NOMO-1 (cell line): ENCODE measurements at regions not wholly inside any gene's neighbourhood (a gene's known extent, or its start where the extent isn't known, plus 50 kb on each side); places are given as distances from the start of the nearest gene placed in this dataset.
A peak's percentile ranks its signal among the peaks of the same experiment; 100 is the strongest.
"Not testable (repeated sequence)": the region's sequence is repeated elsewhere in the genome, so short reads cannot be mapped to it uniquely, and the experiment has no call there.

ENCODE experiments used
- DNase-seq, 2 experiments: peaks; one replicate each; lab custom pipeline; 2025; ENCODE audit not compliant: unreplicated experiment in 2 of 2; lab: John Stamatoyannopoulos, UW

DNA sequence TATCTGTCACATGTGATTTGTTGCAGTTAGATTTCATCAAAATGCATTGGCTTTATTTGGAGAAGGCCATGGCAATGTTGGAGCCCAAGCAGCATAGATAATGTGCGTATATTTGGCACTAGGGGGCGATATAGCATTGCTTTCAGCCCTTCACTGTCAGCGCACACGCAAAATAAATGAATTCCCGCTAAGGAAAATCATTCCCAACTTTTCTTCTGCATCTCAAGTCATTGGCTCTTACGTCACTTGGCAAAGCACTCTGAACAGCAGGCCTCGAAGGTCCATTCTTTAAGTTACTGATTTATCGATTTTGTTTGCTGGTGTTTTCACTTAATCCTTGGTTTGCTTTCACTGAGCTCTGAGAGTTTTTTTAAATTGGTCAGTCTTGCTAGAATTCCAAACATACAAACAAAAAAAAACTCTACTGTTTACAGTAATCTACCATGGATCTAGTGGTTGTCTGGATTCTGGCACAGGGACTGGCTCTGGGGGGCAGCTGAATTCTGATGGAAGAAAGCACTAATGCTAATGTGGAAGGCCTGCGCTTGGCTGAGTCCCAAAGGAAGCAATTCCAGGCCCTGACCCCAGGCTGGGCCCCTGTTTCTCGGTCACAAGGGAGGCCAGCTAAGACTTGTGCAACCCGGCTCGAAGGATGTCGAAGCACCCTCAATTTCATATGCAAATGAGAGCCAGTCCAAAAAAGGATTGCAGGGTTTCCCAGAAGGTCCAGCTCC is 97.7 kb upstream of the IPO5 start:
- DNase-seq = peak; percentile 29 to 36

DNA sequence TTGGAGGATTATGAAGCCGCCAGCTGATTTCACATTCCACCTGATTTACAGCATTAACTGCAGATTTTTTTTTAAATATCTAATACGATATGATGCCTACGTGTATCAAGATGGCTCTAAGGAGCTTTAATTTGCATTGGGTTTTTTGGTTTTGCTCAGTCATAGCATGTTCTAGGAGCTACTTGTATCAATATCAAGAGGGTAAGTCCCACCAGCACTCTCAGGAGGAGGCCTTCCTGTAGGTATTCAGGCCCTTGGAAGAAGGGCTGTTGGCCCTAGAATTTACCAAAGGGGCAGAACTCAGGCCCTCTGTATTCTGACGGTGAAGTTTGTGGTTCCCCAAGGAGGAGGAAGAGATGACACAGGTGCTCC is 97.2 kb upstream of the IPO5 start:
- DNase-seq = no peak

DNA sequence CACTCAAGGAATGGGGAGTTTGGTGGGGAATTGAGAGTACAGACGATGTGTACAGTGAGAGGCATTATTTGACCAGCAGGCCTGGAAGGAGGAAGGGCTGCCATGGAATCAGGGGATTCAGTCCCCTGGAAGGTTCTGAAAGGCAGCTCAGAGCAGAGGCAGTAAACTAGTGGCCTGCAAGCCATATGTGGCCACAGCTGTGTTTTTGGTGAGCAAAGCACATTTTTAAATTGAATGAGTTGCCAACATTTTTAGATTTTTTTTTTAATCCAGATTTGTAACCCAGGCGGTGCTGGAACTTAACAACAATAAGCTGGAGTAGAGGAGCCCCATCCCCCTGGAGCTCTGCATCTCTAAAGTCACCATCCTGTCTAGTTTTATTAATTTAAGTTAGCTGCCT is 95.3 kb upstream of the IPO5 start:
- no peak for DNase-seq

DNA sequence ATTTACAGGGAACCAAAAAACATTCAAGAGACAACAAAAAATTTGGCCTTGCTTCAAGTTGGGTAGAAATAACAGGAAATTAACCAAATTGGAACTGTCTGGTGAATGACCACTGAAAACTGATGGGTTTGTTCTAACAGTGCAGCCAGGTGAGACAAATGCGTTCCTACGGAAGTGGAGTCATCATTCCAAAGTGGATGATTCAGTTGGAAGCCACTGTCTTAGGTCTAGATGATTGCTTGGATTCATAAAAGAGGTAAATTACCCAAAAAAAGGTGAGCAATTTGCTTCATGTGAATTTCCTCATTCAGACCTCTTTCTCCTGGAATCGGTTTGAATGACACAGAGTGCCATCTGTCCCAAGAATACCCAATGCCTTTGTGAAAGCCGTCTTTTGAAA is 87.1 kb upstream of the IPO5 start:
- no peak for DNase-seq

DNA sequence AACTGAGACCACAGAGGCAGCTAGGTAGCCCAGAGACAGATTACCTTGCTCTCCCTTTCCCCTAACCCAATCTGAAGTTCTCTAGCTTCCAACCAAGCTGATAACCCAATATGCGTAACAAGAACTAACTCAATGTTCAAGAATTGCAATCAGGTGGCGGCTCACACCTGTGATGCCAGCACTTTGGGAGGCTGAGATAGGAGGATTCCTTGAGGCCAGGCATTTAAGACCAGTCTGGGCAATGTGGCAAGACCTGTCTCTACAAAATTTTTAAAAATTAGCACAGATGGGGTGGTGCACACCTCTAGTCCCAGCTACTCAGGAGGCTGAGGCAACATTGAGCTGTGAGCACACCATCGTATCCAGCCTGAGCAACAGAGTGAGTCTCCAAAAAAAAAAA is 86.7 kb upstream of the IPO5 start:
- no peak for DNase-seq

DNA sequence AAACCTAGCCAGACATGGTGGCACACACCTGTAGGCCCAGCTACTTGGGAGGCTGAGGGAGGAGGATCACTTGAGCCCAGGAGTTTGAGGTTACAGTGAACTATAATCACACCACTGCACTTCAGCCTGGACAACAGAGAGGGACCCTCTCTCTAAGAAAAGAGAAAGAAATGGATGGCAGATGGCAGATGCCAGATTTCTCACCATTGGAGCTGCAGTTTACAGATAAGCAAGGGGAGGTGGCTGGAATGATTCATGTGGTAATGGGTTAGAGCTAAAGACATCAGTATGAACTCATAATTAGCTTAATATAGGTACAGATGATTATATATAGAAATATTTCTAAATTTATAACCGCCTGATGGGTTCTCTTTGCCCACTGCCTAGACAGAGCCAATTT is 80.1 kb upstream of the IPO5 start:
- DNase-seq = no peak

DNA sequence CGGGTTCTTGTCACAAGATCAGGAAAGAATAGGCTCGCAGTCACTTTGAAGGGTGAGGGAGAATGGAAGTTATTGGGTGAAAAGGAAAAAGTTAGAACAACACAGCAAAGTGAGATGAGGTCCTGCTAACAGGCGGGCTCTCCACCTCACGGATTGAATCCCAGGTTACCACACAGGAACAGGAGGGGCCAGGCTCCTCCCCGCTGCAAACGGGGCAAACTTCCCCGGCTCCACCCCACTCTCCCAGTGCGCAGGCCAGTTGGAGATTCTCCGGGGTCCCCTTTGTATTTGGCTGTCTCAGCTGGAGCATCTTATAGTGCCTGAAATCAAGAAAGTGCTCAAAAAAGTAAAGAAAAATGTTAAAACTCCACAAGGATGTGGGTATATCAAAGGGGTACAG is 78.3 kb upstream of the IPO5 start:
- no peak for DNase-seq

DNA sequence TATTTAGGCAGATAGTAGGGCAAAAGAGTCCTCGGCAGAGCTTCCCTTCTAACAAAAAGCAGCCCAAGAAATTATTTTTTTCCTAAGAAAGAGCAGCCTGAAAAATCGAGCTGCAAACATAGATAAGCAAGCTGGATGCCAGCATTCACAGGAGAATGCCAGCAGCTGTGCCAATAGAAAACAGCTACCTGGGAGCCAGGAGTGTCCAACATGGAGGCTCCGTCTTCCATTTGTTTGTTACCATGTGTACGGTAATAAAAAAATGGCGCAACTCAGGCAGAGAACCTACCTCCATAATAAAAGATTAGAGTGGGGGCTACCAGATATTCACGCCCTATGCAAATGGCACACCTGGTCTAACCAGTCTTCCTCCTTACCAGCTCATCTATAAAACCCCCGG is 77.6 kb upstream of the IPO5 start:
- no peak for DNase-seq

DNA sequence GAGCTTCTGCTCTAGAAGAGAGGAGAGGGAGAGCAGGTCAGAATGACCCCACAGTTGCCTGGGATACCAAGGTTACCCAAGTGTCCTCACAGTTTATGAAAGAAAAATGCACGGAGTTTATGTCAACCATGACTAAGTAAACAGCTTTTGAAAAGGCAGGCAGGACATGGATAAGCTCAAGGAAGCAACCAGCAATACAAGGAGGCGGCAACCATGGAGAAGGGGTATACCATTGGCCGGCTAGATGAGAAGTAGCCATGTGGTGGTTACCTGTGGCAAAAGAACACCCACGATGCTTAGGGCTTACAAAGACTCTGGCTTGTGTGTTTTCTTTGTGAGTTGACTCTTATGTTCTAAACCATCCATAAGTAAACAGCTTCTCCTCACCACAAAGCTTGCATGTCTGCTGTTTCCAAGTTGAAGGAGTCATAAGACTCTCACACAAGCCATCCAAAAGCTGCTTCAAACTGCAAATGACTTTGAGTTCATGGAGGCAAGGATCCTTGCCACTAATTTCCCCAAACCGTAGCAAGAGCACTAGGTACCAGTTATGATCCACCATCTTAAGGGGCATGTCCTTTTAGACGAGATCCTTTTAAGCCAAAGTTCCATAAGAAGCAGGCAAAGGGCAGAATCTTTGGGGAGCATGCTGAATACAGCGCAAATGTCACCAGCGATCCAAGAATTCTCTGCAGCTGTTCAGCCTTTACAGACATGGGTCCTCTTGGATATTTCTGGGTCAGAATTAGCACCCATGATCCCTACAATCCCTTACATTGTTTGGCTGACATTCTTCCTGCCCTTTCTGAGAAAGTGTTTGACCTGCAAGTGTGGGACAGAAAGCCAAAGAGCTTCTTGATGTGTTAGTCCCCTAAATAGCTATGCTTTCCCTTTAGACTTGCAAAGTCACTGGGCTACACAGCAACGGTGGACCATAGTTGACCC is 74.8 kb upstream of the IPO5 start:
- DNase-seq = no peak

DNA sequence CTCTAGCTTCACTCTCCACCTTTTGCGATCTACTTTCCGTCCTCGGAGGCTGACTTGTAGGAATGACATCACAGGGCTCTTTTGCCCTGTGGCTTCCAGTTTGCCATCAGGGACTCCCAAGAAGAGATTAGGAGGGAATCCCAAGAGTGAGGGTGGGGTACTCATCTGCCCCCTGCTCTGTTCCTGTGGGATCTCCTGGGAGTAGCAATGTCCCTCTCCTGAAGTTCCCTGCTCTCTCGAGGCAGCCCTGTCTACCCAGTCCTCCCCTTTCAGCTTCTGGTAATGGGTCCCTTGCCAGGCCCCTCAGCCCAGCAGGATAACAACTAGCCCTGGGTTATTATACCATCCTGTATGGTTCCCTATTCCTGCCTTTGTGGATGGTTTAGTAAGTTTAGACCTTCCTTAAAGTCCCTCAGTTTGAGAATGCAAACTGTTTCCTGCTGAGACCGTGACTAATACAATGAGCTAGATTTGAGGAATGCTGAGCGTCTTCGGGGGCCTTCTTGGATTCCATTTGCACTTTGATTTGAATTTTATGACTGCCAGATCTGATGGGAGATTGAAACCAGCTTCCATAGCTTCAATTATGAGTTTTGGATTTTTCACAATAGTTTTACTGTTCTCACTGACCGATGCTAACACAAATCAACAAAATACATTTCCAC is 73.7 kb upstream of the IPO5 start:
- DNase-seq = no peak

DNA sequence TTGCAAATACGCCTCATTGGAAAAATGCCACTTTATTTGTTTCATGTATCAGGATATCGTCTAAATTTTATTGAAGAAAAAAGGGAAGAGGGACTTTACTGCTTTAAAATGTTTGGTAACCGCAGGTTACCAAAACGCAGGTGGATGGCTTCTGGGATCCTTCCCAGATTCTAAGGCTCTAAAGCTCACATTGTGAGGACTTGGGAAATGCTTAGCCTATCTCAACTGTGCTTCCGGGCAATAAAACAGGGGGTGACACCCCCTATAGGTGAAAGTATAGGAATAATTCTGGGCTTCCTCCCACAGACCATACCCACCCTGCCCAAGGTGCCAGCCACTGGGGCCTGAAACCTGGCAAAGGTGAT is 73.2 kb upstream of the IPO5 start:
- no peak for DNase-seq

DNA sequence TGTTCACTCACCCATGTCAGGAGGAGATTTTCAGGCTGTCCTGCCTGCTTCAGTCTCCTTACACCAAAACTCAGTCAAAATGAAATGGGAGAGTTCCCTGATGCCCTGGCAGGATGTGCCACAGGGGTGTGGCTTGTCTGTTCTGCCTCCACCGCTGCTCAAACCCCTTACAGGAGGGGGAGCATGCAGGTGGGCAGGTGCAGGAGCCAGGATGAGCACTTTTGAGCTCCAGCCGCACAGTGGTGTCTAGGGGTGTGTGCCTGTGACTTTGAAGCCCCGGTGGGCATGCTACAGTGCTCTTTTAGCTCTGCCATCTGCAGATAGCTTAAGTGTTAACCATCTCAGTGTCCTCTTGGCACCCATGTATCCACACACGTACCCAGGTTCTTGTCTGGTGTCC is 71.9 kb upstream of the IPO5 start:
- DNase-seq = no peak

DNA sequence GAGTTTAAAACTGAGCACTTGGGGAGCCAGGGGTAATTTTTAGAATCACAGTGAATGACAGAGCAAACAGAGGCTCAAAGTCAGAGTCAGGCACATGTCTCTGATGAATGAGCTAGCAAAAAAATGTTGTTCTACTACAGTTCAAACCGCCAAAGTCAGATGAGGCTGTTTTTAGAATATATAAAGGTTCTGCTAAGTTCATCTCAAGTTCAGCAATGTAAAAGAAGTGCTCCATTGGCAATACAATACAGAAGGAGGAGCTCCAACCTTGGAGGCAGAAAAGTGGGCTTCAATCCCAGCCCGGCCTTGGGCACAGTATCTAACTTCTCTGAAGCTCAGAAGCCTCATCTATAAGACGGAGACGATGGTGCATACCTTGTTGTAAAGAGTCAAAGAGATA is 70.1 kb upstream of the IPO5 start:
- no peak for DNase-seq

DNA sequence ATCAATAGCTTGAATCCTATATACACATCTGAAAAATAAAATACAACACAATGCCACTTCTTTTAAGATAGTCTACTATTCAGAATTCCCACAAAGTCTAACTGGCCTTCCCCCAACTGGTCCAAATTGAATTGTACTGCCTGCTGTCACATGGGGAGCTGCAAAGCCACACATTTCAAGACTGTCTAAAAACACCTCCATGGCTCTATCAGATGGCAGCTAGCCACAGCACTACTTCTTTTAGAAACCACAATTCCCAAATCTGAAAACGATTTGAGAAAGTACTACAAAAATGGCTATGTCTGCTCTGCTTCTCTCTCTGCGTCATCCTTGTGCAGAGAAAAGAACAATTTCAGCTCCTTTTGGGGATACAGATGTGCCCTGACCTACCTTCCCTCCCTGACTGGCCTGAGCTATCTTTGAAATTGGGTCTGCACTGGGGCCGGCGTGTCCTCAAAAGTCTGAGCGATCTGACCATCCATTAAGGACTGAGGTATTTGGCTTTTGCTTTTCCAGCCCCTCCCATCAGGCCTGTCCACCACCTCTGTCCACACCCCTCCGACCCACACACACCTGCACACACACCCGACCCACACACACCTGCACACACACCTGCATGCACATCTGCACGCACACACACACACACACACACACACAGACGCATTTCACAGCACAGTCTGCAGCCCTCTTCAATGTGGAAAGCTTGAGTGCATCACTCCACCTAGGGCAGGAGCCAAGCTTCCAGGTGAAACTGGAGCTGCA is 68.6 kb upstream of the IPO5 start:
- DNase-seq = no peak

DNA sequence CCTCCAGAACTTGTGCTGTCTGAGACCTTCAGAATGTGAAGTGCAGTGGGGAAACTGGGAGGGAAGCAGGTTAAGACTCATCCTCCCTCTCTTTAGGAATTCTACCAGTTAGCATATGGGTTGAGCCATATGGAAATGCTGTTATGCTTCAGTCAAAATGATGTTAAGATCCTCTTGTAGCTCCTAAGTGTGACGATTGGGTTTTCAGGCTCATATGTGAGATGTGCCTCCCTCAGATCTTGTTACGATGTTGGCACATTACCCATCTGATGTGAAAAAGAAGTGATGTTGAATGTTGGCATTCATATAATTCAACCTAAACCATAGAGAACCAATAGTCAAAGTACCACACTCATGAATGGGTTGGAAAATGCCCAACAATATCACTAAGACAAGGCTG is 67.8 kb upstream of the IPO5 start:
- DNase-seq = no peak

DNA sequence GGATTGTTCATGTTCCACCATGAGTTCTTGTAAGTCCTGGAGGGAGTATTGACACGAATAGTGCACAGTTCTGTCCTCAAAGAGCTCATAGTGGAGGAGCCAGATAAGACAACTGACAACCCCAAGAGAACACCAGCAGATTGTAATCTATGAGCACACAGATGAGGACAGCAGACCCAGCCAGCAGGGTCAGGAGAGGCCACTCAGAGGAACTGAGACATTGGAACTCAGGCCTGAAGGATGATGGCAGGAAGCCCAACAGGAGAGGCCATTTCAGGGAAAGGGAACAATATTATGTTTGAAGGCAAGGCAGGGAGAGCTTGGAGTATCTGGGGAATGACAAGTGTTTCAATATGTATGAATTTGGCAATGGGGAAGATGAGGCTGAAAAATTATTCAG is 63.7 kb upstream of the IPO5 start:
- no peak for DNase-seq

DNA sequence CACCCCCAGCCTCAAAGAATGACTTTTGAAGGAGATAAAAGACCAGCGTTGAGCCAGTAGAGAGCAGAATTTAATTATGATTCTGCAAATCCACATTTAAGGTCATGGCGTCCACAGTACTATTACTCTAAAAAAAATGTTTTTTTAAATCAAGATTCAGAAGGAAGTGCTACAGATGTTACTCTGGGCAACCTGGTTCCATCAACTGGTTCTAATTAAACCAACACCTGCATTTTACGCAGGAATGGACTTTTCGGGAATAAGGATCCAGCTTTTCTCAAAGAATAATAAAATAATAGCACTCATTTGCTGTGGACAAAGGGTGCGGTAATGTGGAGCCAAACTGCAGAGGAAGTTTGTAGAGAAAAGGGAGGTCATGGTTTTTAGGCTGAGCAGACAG is 62.9 kb upstream of the IPO5 start:
- DNase-seq = no peak

DNA sequence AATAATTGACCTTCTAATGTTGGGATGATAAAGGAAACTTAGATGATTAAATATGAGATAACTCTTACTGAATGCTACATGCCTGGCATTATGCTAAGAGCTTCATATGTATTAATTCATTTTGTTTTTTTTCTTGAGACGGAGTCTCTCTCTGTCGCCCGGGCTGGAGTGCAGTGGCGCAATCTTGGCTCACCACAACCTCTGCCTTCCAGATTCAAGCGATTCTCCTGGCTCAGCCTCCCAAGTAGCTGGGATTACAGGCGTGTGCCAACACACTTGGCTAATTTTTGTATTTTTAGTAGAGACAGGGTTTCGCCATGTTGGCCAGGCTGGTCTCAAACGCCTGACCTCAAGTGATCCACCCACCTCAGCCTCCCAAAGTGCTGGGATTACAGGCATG is 61.5 kb upstream of the IPO5 start:
- DNase-seq = not testable (repeated sequence)

DNA sequence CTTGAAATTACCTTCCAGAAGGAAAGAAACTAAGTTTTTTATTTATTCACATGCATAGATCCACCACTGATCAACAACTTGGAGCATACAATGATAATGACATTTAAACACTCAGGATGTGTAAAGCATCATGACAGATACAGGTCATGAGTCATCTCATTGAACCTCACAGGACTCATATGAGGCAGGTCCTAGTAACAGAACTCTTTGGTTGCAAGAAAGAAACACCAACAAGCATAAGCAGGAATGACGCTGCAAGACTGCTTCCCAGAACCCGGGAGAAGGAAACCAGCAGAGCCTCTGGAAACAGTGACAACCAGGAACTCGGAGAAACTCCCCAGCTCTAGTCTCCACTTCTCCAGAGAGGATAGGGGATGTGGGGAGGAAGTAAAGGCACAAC is 60.8 kb upstream of the IPO5 start:
- DNase-seq = no peak

DNA sequence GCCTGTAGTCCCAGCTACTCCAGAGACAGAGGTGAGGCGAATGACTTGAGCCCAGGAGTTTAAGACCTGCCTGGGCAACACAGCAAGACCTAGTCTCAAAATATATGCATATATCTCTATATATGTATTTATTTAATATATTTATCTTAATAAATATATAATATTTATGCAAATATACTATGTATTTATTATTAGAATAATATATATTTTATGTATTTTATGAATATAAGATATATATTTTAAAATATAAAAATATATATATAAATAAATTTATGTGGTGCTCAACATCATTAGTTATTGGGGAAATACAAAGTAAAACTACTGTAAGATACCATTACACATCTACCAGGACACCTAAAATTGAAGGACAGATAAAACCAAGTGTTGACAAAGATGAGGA is 58.1 kb upstream of the IPO5 start:
- no peak for DNase-seq

DNA sequence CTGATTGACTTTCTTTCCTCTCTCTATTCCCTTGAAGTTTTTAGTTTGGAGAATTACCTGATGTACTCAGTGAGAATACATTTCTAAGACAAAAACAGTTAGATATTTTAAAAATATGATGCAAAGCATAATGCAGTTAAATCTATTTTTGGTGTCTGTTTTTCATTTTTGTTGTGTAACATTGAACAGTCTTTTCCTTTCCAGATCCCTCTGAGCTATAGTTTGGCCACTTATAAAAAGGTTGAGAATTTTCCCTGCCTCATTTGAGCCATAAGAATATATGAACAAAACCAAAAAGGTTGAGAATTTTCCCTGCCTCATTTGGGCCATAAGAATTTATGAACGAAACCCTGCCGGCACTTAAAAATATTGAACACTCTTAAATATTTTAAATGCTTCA is 57.0 kb upstream of the IPO5 start:
- DNase-seq = no peak
